ENCODE measurements at regions not wholly inside any gene's neighbourhood (a gene's known extent, or its start where the extent isn't known, plus 50 kb on each side); places are given as distances from the start of the nearest gene placed in this dataset.

- peaks cover 6% of the 10 kb centered on the region; the same call in 1 of the 2 replicates for H3K9me1 ChIP-seq (ENCODE audit: insufficient read depth, low read length)
- H4K91ac ChIP-seq (ENCODE audit: insufficient read depth, low read depth, low read length): no peak overlapping the region
- H2AK9ac ChIP-seq (replicated peaks; ENCODE audit: low read depth, low read length, poor library complexity): peak overlapping the region; percentile 72
- H3K4me3 ChIP-seq (ENCODE audit: insufficient read depth, low read depth, low read length): no peak overlapping the region
- no peak for TF ChIP-seq MXI1 (IDR thresholded peaks at IDR 0.05; ENCODE audit: borderline replicate concordance, low read depth, low read length)
- no peak for TF ChIP-seq MAFK (IDR thresholded peaks at IDR 0.05; ENCODE audit: low read depth, low read length)
- no peak for TF ChIP-seq USF2 (IDR thresholded peaks at IDR 0.05; ENCODE audit: low read depth, low read length)
- no peak for TF ChIP-seq SMC3 (IDR thresholded peaks at IDR 0.05; ENCODE audit: low read depth, low read length)
- TF ChIP-seq NFE2L2 (IDR thresholded peaks at IDR 0.05; ENCODE audit: low read depth, low read length): no peak
- TF ChIP-seq CHD1 (IDR thresholded peaks at IDR 0.05; ENCODE audit: low read depth, low read length): no peak
- no peak for TF ChIP-seq BHLHE40 (IDR thresholded peaks at IDR 0.05; ENCODE audit: low read depth, low read length)
- no peak for TF ChIP-seq CTCF (conservative IDR thresholded peaks at IDR 0.05; ENCODE audit: low read depth, low read length)
- no peak for TF ChIP-seq RCOR1 (IDR thresholded peaks at IDR 0.05; ENCODE audit: insufficient replicate concordance, low read length)
- no peak for TF ChIP-seq RFX5 (IDR thresholded peaks at IDR 0.05; ENCODE audit: low read depth, low read length)
- dilution Hi-C loops (cut with HindIII; ENCODE audit: low sequenced_read_pairs, unreplicated experiment): no loop called here
- H3K4me1 ChIP-seq (ENCODE audit: control insufficient read depth, insufficient read depth, low read length): peaks cover 9% of the 10 kb centered on the region
- intact Hi-C loops (cut with micrococcal nuclease): no loop called here
- H3K23ac ChIP-seq (ENCODE audit: low read depth, low read length): no peak overlapping the region
- H2BK15ac ChIP-seq (ENCODE audit: low read depth, low read length): peak overlapping the region; percentile 64; the same call in 1 of the 3 replicates
- H3K9me3 ChIP-seq (ENCODE audit: control insufficient read depth, insufficient read depth, low read length): peaks cover 2% of the 10 kb centered on the region; the same call in 1 of the 2 replicates
- H3K18ac ChIP-seq (ENCODE audit: low read depth, low read length): no peak overlapping the region
- peaks cover 6% of the 10 kb centered on the region; the same call in 1 of the 2 replicates for H3K27me3 ChIP-seq (ENCODE audit: control insufficient read depth, insufficient read depth, low read length)
- ChIA-PET CTCF (no interaction called here), POLR2A (ENCODE audit: unreplicated experiment) (no interaction called here)
- no peak overlapping the region for H2BK5ac ChIP-seq (ENCODE audit: low read depth, low read length, poor library complexity, severe bottlenecking)
- no peak for DNase-seq
- no peak overlapping the region; the same call in 1 of the 2 replicates for H3K4ac ChIP-seq (ENCODE audit: low read depth, low read length)
- H3K4me2 ChIP-seq (ENCODE audit: low read depth, low read length): no peak overlapping the region
- no peak overlapping the region for H2AFZ ChIP-seq (replicated peaks; ENCODE audit: low read length, poor library complexity)
- H2AK5ac ChIP-seq (ENCODE audit: low read depth, low read length): 0 out of 2 replicates have a peak overlapping the region, but pooled peaks have one; percentile 64
- ATAC-seq (ENCODE audit: low read depth): no peak
- H3K56ac ChIP-seq (ENCODE audit: extremely low read depth, insufficient read depth, low read length): no peak overlapping the region
- H4K20me1 ChIP-seq (ENCODE audit: insufficient read depth, low read length): no peaks in the 10 kb centered on the region
- 0 out of 2 replicates have a peak overlapping the region, but pooled peaks have one; percentile 6 for H2BK20ac ChIP-seq (ENCODE audit: low read depth, low read length)
- H4K8ac ChIP-seq (ENCODE audit: low read depth in 2 of 2, low read length in 2 of 2): no peak overlapping the region
- no peaks in the 10 kb centered on the region for H3K79me1 ChIP-seq (ENCODE audit: low read depth in 1 of 2, low read length in 2 of 2)
- no peak overlapping the region for H3K14ac ChIP-seq (replicated peaks; ENCODE audit: low read depth, low read length)
- H3K36me3 ChIP-seq (ENCODE audit: control insufficient read depth, insufficient read depth, low read length): no peaks in the 10 kb centered on the region
- no CpG with 5 or more reads among the region's 8 CpGs for WGBS, 2 experiments (ENCODE audit: extremely low coverage in 2 of 2, insufficient read length in 1 of 2)
- H2BK120ac ChIP-seq (ENCODE audit: low read depth, low read length): 0 out of 2 replicates have a peak overlapping the region, but pooled peaks have one; percentile 40
- in situ Hi-C loops (cut with MboI; ENCODE audit: low sequenced_read_pairs): no loop called here
- H3K9ac ChIP-seq (ENCODE audit: low read depth, low read length): no peak overlapping the region
- H4K5ac ChIP-seq (ENCODE audit: low read depth, low read length): no peak overlapping the region
- H3K27ac ChIP-seq (ENCODE audit: insufficient read depth, low read length): no peak overlapping the region
- BruUV-seq (replicated peaks): no TSS peak
These were observed 86.2 kb upstream of the LINC01488 start for GRCh38 chr11:69395287-69395686.

Measured in IMR-90 (cell line).